NCI-H146 treated with DMSO at 0.1 percent for 48 hours (cell line): ENCODE measurements at regions not wholly inside any gene's neighbourhood (a gene's known extent, or its start where the extent isn't known, plus 50 kb on each side); places are given as distances from the start of the nearest gene placed in this dataset.

ENCODE experiments used
- DNase-seq: peaks from one replicate; lab custom pipeline; 2025; ENCODE audit not compliant: unreplicated experiment; lab: John Stamatoyannopoulos, UW

DNA sequence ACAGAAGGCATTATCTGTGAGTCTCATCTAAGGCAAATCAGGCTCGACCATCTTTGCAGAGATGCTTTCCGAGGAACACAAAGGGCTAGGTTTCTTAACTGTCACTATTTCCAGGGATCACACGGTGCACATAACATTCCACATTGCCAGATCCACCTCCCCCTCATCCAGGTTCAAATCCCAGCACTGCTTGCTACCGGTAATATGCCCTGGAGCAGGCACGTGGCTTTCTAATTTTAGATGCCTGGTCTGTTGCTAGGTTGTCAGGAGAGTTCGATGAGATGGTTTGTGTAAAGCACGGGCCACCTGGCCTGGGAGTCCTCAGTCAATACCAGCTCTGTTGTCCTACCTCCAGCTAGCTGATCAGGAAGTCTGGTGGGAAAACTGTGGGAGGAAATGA, 598.6 kb downstream of the NPHP4 start:
- no peak for DNase-seq

DNA sequence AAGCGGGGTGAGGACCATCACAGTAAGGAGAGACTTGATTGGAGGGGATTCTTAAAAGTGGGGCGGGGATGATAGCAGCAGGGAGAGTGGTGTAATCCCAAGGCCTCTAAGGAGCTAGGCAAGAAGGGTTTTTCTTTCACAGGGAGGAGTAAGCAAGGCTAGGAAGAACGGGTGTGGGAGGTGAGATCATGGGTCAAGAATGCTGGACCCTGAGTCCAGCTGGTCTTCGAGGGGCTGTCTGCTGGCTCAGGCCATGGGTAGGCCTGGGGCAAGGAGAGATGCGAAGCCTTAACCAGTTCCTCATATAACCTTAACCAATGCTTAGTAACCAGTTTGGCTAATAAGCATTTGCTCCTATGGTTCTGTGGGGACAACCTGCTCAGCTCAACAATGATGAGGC, 599.1 kb downstream of the NPHP4 start:
- no peak for DNase-seq

GRCh38 chr1:5391725-5392124, 600.5 kb downstream of the NPHP4 start:
- DNase-seq: no peak

- DNase-seq: no peak
Measured at GRCh38 chr1:5390504-5390903, 601.7 kb downstream of the NPHP4 start.

DNA sequence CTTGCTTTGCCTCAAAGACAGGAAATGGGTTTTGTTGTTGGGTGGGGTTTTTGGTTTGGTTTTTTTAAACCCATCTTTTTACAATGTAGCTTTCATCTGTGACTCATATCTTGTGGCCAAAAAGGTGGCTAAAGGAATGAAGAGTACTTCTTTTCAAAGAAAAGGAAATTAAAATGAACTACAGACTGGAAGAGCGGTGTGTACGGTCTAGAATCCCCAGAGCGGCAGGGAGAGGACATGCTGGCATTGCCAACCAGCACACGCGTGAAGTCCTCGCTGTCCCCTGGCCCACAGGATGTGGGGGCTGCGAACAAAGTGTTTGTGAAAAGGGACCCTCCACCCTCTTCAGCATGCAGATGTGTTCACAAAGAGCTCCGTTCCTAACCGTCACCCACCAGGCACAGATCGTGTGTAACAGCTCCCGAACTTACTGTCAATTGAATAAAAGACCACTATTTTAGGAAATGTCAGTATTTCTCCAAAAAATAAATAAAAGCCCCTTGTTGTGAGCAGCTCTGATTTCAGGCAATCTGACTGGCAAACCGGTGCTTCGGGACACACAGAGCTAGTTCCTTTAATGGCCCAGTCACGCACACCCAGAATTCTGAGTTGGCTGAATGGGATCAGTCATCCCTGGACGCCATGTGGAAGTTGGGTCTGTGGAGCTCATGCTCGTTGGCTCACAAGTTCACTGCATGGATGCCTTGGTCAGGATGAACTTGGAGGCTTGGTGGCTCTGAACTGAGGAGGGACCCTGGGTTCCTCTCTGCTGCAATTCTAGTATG, 602.9 kb downstream of the NPHP4 start:
- no peak for DNase-seq

GRCh38 chr1:5388622-5389021, 603.6 kb downstream of the NPHP4 start:
- DNase-seq: no peak

DNA sequence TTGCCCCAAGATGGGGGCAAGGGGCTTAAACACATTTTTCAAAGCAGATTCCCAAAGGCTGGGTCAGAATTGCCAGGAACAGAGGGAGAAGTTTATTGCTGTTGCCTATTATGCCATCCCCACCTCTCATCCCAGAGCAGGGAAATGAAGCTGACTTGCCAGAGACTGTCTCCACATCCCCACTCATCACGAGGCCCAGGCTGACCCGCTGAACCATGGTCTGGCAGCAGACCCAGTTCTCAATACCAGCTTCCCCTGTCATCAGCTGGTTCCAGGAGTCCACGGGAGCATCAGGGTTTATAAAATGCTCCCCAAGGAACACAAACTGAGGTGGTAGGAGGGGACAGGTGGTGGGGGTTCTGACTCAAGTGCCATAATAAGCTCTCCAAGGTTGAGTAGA, 605.9 kb downstream of the NPHP4 start:
- no peak for DNase-seq

DNA sequence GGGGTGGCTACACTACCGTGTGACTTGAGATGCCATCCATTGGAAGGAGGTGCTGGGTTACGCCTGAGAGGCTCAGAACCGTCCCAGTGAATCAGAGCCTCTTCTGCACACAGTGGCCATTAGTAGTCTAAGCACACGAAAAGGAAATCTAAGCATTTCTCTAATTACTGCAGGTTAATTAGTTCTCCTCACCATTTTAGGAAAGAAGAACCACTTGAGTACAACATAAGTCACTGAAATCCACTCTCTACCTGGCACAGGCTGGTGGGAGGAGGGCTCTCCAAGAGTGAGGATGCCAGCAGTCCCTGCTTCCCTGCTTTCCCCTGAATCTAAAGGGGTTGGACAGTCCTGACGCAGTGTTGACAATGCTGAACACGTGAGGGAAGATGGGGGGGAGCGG, 606.3 kb downstream of the NPHP4 start:
- no peak for DNase-seq

GRCh38 chr1:5385096-5385799, 607.0 kb downstream of the NPHP4 start:
- DNase-seq: no peak

- no peak for DNase-seq
Measured at GRCh38 chr1:5381491-5381890, 610.7 kb downstream of the NPHP4 start.

DNA sequence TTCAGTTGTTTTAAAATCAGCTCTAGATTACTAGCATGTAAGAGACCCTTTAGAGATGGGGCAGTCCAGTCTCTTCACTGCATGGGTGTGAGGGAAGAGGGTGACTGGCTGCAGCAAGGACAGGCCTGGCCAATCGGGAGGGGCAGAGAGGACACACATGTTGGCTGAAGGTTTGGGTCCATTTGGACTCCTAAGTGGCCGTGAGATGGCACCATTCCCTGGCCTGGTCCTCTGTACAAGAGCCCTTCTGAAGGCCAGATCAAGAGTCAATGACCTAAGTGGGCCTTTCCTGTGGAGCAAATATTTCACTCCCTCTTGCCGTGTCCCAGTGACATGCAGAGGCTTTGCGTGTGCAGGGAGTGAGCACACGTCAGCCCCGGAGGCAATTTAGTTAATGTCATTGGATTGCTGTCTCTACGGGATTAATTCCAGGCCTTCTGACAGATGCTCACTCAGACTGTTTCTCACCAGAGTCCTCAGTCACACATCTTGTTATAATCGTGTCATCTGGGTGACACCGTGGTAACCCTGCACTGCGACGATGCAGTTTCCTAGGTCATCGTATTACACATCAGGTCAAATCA, 613.0 kb downstream of the NPHP4 start:
- no peak for DNase-seq

- DNase-seq: no peak
Measured at GRCh38 chr1:5376538-5377247, 615.5 kb downstream of the NPHP4 start.

DNA sequence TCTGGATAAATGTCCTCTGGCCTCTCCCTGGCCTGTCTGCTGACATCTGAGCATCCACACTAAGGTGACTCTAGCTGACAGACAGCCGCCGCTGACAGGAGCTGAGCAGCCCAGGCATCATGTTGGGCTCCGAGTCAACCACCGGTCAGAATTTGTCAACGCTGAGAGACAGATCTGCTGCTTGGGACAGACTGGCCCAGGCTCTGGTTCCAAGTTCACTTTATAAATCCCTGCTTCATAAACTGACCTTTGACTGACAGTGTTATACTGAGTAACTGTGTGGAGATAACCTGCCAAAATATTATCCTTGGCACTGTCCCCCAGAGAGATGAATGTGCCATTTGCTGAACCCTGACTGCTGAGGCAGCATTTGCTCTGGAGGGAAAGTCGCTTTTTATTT, 616.7 kb downstream of the NPHP4 start:
- DNase-seq: no peak

GRCh38 chr1:5374192-5374591, 618.0 kb downstream of the NPHP4 start:
- DNase-seq: no peak

DNA sequence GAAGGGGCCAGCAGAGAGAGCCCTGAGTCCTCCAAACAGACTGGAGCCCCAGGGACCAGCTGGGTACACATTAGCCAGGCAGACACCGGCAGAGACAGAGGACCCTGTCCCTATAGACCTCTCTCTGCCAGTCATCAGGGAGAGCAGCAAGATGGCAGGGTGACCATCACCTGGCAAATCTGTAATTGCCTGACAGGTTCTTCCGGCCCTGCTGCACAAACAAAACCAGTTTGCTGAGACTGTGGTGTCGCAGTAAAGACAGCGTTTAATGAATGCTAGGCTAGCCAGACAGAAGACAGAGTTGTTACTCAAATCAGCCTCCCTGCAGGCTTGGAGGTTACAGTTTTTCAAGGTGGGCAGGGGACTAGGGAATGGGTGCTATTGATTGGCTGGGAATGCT, 618.9 kb downstream of the NPHP4 start:
- DNase-seq: no peak

GRCh38 chr1:5371270-5371669, 621.0 kb downstream of the NPHP4 start:
- no peak for DNase-seq

GRCh38 chr1:5370311-5370710, 621.9 kb downstream of the NPHP4 start:
- no peak for DNase-seq

- DNase-seq: no peak
Measured at GRCh38 chr1:5369223-5369622, 623.0 kb downstream of the NPHP4 start.

DNA sequence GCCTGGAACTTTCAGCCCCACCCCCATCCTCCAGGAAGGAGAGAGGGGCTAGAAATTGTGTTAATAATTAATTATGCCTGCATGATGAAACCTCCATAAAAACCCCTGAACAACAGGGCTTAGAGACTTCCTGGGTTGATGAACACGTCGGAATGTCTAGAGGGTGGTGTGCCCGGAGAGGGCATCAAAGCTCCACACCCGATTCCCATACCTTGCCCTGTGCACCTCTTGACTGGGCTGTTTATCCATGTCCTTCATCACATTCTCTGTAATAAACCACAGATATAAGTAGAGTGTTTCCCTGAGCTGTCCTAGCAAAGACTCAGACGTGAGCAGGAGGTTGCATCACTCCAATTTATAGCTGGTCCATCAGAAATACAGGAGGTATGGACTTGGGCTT, 624.0 kb downstream of the NPHP4 start:
- DNase-seq: no peak

DNA sequence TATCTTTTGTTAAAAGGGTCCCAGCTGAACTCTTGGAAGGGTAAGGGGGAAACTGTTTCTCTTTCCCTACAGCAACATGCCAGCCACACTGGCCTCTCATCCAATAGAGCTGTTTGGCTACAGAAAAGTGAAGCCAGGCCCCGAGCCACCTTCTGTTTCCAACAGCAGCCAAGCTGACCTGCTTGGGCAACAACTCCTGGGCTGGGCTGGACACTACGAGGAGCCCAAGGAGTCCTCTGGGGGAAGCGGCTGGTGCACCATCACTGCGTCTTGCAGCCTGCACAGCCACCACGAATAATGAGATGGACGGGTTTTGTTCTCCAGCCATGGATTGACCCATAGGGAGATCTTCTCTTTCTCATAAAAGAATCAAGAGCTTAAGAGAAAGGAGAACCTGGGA, 624.9 kb downstream of the NPHP4 start:
- no peak for DNase-seq

GRCh38 chr1:5365751-5366150, 626.5 kb downstream of the NPHP4 start:
- no peak for DNase-seq

GRCh38 chr1:5364591-5364990, 627.6 kb downstream of the NPHP4 start:
- no peak for DNase-seq
